ENCODE measurements at regions not wholly inside any gene's neighbourhood (a gene's known extent, or its start where the extent isn't known, plus 50 kb on each side); places are given as distances from the start of the nearest gene placed in this dataset.

DNA sequence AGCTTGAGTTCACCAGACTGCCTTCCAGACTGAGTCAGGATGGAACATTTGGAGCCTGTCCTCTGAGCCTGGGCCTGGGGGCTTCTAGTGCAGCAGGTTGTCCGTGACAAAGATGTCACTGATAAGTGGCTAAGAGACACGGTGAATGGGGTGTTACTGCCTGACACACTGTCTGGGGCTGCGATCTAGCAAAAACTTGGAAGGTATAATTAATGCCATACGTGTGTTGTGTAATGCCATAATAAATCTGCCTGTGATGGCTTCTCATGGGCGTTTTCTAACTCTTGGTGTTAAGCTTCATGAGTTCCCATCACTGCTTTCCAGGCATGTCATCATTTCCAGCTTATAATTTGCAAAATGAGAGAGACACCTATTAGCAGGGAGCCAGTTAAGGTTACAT is 215.4 kb downstream of the UTP18 start:
- TF ChIP-seq POLR2A (IDR thresholded peaks at IDR 0.05; ENCODE audit: low read length) (no peak), GATA1 (IDR thresholded peaks at IDR 0.05; ENCODE audit: low read depth, low read length) (no peak)
